ENCODE measurements at regions not wholly inside any gene's neighbourhood (a gene's known extent, or its start where the extent isn't known, plus 50 kb on each side); places are given as distances from the start of the nearest gene placed in this dataset.

DNA sequence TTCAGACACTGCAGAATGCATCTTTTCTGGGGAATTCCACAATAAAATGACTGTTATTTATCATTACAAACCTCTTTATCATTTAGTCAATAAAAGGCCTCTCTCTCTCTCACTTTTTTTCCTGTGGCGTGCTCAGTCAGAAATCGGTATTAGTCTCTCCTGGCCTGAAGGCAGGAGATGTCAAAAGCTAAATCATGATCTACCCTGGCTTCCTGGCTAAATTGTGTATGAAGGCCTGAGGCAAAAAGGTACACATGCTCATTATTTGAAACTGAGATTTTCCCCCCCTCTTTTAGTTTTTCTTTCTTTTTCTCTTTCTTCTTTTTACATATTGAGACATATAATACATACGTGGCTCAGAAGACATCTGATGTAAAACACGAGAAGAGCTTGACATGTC, 375.0 kb upstream of the SLC35B3 start:
- TF ChIP-seq POLR2AphosphoS5 (IDR thresholded peaks at IDR 0.05; ENCODE audit: low read depth, low read length): no peak
- TF ChIP-seq, protein P1, sequence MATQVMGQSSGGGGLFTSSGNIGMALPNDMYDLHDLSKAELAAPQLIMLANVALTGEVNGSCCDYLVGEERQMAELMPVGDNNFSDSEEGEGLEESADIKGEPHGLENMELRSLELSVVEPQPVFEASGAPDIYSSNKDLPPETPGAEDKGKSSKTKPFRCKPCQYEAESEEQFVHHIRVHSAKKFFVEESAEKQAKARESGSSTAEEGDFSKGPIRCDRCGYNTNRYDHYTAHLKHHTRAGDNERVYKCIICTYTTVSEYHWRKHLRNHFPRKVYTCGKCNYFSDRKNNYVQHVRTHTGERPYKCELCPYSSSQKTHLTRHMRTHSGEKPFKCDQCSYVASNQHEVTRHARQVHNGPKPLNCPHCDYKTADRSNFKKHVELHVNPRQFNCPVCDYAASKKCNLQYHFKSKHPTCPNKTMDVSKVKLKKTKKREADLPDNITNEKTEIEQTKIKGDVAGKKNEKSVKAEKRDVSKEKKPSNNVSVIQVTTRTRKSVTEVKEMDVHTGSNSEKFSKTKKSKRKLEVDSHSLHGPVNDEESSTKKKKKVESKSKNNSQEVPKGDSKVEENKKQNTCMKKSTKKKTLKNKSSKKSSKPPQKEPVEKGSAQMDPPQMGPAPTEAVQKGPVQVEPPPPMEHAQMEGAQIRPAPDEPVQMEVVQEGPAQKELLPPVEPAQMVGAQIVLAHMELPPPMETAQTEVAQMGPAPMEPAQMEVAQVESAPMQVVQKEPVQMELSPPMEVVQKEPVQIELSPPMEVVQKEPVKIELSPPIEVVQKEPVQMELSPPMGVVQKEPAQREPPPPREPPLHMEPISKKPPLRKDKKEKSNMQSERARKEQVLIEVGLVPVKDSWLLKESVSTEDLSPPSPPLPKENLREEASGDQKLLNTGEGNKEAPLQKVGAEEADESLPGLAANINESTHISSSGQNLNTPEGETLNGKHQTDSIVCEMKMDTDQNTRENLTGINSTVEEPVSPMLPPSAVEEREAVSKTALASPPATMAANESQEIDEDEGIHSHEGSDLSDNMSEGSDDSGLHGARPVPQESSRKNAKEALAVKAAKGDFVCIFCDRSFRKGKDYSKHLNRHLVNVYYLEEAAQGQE (IDR thresholded peaks at IDR 0.05; ENCODE audit: insufficient read depth in 1 of 2, low read depth in 2 of 2, low read length in 2 of 2): no peak

All from PFSK-1 (cell line).